ELF-1 (cell line): ENCODE measurements at regions not wholly inside any gene's neighbourhood (a gene's known extent, or its start where the extent isn't known, plus 50 kb on each side); places are given as distances from the start of the nearest gene placed in this dataset.
"Not testable (repeated sequence)": the region's sequence is repeated elsewhere in the genome, so short reads cannot be mapped to it uniquely, and the experiment has no call there.

Source experiments
- DNase-seq: peaks from one replicate; pipeline ENCODE4 v3.0.0-alpha.2; 2016; ENCODE audit warnings: low read depth, low spot score

- no peak for DNase-seq
These were observed 500.6 kb downstream of the PYDC2 start for GRCh38 chr3:191961529-191961928.

- DNase-seq = no peak
These were observed 501.4 kb downstream of the PYDC2 start for GRCh38 chr3:191962324-191962723.

DNA sequence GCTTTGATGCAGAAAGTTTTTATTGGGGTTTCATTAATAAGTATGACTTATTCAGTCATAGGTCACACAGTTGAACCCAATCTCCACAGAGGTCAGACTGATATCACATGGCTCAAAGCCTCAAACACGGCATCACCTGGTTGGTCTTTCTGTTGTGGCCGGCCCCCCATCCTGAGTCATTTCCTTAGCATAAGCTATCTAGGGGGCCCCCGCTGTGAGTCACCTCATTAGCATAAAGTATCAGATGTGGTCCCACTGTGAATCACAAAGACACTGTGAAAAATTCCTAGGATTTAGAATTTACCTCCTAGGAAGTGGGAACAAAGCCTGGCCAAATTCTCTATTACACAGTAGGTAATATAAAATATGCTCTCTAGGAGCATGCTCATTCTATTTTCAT is 502.2 kb downstream of the PYDC2 start:
- DNase-seq = peak; percentile 15

DNA sequence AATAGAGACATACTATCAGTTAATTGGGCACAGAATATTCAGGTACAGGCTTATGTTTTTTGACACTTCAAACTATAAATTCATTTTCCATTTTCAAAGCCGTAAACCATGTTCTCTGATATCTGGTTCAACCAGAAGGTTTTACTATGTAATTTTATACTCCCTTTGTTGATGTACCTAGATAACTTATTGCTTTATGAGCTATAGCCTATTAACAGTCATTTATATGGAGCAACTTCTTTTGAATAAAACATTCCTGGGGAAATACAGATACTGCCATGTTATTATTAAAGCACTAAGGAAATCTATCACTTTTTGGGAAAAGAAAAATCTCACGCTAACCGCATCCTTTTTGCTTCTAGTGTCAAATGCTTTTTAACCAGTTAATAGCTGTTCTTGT is 505.6 kb downstream of the PYDC2 start:
- DNase-seq = no peak

GRCh38 chr3:191968299-191968698 is 507.3 kb downstream of the PYDC2 start:
- no peak for DNase-seq

DNA sequence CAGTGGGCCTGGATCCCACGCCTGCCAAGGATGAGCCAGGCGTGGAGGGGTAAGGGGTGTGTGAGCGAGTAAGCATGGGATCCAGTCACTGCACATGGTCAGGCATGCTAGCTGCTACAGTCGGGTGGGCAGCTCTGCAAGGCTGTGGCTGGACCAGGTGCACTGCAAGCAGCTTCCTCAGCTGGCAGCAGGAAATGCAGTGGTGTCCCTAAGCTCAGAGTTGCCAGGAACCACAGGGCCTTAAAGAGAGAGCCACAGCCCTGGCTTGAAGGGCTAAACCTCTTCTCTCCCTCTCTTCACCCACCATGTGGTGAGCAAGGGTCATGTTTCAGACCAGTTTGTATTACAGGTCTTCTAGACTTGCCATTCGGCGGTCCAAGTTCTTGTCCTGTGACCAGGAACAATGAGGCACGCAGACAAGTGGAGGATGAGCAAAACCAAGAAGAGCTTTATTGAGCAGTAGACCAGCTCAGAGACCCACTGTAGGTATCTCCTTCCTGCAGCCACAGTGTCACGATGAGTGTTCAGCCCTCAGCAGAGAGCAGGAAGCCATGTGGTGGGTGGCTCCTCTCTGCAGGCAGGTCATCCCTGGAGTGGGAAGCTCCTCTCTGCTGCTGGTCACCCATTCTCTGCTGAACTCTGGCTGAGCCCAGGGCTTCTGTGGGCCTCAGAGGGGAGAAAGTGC is 511.9 kb downstream of the PYDC2 start:
- no peak for DNase-seq

DNA sequence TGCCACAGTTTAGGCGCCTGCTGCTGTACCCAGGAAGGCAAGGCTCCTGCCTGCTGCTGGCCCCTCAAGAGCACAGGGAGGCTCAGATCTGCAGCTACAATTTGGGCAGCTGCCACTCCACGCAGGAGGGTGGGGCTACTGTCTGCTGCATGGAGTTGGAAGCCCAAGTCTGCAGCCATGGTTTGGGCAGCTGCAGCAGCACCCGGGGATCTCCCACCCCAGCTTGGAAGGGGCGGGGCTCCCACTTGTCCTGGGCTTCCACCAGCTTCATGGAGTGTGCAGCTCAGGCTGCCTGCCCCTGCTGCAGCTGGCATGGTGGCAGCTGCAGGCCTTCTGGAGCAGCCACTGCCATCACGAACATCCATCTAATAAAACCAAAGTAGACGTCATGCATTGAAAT is 512.9 kb downstream of the PYDC2 start:
- no peak for DNase-seq

DNA sequence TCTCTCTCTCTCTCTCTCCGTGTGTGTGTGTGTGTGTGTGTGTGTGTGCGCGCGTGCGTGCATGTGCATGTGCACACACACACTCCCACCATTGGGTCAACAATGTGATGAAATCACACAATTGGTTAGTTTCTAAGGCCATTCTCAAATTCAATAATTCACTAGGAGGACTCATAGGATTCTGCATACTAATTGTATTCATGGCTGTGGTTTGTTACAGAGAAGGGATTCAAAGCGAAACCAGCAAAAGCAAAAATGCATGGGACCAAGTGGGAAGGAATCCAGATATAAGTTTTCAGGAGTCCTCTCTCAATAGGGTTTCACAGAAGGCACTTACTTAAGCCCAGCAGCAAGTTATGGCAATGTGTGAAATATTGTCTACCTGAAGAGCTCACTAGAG is 515.0 kb downstream of the PYDC2 start:
- DNase-seq = no peak

DNA sequence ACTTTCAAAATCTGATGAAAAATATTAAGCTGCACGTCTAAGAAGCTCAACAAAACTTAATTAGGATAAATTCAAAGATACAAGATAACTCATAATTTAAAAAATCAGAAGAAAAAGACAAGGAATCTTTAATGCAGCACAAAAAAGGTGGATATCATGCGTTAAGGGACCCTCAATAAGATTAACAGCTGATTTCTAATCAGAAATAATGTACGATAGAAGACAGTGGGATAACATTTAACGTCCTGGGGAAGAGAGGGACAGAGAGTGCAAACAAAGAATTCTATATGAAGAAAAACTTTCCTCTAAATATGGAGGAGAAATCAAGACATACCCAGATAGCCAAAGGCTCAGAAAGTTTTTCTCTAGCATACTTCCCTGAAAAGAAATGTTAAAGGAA is 519.5 kb downstream of the PYDC2 start:
- DNase-seq = no peak

DNA sequence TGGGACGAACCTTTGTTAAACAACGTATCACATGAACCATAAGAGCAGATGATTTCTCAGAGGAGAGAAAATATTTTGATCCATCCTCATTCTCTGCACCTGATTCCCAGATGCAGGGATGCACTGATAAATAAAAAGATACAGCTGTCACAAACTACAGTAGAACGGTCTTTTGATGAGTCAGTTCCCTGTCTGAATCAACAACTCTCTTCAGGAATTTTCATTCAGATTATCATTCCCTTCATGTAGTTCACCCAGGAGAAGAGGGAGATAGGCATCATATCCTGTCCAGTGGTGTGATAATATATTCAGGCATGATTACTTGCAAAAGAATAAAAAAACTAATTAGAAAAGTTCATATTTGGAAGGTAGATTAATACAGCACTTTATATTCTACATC is 521.5 kb downstream of the PYDC2 start:
- no peak for DNase-seq

- no peak for DNase-seq
These were observed 524.7 kb downstream of the PYDC2 start for GRCh38 chr3:191985691-191986090.

DNA sequence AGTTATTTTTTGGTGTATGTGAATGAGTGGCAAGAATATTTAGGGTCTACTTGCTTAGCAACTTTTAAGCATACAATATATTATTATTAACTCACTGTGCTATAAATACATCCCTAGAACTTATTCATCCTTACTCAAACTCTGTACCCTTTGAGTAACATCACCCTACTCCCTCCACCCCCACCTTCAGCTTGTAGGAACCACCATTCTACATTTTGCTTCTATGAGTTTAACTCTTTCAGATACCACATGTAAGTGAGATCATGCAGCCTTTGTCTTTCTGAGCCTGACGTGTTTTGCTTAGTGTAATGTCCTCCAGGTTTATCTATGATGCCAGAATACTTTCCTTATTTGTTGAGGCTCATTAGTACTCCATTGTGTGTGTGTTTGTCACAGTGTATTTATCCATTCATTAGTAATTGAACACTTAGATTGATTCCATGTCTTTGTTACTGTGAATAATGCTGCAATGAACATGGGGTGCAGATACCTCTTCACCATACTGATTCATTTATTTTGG is 526.9 kb downstream of the PYDC2 start:
- no peak for DNase-seq

DNA sequence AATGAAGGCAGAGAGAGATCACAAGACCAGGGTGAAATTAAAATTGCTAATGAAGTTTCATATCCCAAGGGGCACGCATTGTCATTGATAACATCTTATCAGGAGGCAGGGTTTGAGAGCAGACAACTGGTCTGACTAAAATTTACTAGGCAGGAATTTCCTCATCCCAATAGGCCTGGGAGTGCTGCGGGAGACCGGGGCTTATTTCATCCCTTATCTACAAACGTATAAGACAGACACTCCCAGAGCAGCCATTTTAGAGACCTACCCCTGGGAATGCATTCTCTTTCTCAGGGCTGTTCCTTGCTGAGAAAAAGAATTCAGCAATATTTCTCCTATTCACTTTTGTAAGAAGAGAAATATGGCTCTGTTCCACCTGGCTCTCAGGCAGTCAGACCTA is 533.0 kb downstream of the PYDC2 start:
- DNase-seq = not testable (repeated sequence)

- no peak for DNase-seq
These were observed 536.1 kb downstream of the PYDC2 start for GRCh38 chr3:191997093-191997492.

DNA sequence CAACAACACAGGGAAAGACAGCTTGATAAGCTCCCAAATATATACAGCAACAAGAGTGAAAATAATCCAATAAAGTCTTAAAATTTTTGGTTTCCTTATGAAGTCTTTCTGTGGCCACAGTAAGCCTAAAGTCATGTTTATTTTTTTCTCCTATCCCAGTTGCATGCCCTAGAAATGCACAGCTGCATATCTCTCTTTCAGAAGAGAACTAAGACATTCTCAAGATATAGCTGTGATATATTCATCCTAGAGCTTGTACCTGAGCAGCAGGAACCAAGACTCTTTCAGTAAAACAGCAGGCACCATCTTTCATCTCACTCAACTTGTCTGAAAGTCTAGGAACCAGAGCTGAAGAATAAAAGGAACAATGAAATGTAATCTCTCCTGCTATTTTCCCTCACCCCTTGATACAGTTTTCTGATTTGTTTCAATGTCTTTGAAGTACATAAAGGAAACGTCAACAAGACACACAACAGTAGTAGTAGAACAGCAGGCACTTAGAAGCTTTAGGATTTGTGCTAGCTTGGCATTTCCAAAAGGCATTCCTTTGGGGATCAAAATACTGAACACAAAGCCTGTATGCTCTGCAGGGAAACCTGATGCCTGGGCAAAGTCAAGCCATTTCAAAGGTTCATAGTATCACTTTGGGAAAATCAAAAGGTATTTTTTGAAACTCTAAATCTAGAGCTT is 536.8 kb downstream of the PYDC2 start:
- peak; percentile 14 for DNase-seq

GRCh38 chr3:192001218-192001617 is 540.3 kb downstream of the PYDC2 start:
- DNase-seq = no peak

- DNase-seq = no peak
These were observed 545.0 kb downstream of the PYDC2 start for GRCh38 chr3:192005989-192006388.

DNA sequence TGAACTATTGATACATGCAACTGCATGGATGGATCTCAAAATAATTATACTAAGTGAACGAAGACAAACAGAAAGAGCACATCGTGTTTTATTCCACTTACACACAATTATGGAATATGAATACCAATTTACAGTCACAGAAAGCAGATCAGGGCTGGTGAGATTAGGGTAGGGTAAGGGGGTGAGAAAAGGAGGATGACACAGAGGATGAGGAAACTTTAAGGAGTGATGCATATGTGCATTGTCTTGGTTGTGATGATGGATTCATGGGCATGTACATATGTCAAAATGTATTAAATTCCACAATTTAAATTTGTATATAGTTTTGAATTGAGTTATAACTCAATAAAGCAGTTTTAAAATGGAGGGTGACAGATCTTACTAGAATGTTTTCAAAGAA is 548.9 kb downstream of the PYDC2 start:
- no peak for DNase-seq

- no peak for DNase-seq
These were observed 549.5 kb downstream of the PYDC2 start for GRCh38 chr3:192010490-192010889.

GRCh38 chr3:192011137-192011536 is 550.2 kb downstream of the PYDC2 start:
- DNase-seq = no peak

GRCh38 chr3:192013110-192013509 is 552.1 kb downstream of the PYDC2 start:
- no peak for DNase-seq

- no peak for DNase-seq
These were observed 561.4 kb downstream of the PYDC2 start for GRCh38 chr3:192022412-192022811.

GRCh38 chr3:192024751-192025150 is 563.8 kb downstream of the PYDC2 start:
- DNase-seq = no peak
